ENCODE measurements at regions not wholly inside any gene's neighbourhood (a gene's known extent, or its start where the extent isn't known, plus 50 kb on each side); places are given as distances from the start of the nearest gene placed in this dataset.
"Not testable (repeated sequence)": the region's sequence is repeated elsewhere in the genome, so short reads cannot be mapped to it uniquely, and the experiment has no call there.

DNA sequence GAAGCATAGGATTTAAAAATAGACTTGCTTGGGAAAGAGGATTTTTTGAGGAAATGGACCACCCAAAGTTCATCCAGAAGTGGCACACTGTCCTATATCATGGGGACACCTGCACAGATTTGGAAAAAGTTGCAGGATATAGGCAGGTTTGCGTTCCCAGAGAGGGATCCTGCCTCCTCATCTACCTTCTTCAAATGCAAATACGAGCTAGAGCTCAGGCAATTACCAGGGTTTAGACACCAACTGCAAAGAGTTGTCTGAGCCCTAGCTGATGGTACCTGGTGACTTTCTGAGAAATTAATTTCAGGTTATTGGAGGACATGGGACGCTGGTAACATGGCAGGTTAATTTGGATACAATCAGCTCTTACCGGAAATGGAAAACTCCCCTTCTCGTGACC lies 423.7 kb upstream of the MTPN start:
- DNase-seq, result no peak

DNA sequence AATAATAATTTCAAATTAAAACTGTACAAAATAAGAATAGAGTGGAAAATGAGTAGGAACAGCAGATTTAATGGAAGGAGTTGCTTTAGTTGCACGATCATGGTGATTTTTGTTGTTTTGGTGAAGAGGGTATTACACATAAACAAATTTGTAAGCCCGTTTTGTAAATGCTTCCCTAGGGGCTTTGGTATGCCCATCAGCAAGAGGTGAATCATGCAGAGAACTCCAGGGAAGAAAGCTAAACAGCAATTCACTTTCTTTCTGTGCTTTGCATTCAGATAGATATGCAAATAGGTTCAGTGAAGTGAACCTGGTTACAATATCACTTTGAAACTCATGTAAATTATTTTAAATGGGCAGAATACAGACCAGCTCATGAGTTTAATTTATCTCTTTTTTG lies 422.2 kb upstream of the MTPN start:
- no peak for DNase-seq

DNA sequence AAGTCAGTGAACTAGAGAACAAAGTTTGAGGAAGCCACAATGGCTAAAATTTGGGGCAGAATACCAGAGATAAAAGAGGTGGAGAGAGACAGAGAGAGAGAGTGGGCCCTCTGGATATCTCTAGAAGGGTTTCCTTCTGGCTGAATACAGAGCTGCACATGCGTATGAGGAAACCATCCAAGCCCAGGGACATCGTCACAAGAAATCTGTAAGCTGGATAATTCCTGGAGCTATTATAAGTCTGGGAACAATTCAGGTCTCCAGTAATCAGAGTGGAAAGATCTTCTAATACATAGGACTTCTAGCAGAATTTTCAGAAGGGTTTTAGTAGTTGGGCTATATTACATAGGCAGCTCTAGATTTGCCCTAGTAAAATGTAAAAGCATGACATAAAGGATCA lies 415.7 kb upstream of the MTPN start:
- no peak for DNase-seq

DNA sequence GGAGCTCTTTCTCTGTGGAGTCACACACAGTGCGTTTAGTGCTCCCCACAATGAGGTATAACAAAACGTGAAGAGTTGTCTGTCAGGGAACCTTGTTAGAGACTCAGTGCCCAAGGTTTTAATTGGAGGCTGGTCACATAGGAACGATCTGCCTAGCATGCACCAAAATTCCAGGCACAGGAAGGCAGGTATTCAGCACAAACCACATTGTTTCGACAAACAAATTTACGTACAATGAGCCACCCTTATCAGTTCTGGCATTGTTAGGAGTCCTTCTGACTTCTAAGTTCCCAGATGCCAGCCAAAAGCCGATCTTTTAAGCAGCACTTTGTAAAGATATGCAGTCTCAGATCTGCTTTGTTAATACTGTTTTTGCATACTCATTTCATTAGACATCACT lies 414.2 kb upstream of the MTPN start:
- DNase-seq, result no peak

DNA sequence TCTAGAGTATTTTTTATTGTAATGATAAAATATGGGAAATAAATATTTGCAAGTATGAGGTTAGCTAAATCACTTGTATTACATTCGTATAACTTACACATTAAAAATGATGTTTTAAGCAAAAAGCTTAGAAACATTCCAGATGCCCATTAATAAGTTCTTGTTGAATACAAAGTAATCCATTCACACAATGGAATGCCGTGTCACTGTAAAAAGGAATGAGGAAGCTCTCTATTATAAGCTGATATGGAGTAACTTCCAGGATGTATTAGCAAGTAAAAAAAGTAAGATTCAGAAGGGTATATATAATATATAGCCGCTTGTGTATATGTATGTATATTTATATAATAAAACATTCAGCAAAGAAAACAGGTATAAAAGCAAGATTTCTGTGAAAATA lies 412.8 kb upstream of the MTPN start:
- no peak for DNase-seq

DNA sequence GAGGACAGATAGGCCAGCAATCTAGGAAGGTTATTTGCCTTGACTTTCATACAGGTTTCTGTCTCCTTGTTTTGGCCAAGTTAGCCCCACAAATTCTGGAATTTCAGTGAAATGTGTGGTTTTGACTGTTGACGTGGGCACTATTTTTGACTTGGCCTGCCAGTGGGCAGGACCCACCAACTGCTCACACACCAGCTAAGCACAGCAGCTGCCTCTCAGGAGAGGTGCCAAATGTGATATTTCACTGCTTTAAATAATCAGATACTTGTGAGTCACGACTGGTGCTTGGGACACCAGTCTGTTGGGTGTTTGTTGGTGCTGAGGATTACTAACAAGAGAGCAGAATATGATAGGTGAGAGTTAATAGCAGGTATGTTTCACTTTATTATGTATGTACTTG lies 409.7 kb upstream of the MTPN start:
- DNase-seq, result no peak

DNA sequence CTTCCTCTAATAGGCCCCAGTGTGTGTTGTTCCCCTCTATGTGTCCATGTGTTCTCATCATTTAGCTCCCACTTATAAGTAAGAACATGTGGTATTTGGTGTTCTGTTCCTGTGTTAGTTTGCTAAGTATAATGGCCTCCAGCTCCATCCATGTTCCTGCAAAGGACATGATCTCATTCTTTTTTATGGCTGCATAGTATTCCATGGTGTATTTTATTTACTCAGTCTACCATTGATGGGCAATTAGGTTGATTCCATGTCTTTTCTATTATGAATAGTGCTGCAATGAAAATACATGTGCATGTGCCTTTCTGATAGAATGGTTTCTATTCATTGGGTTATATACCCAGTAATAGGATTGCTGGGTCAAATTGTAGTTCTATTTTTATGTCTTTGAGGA lies 394.2 kb upstream of the MTPN start:
- DNase-seq, result not testable (repeated sequence)

DNA sequence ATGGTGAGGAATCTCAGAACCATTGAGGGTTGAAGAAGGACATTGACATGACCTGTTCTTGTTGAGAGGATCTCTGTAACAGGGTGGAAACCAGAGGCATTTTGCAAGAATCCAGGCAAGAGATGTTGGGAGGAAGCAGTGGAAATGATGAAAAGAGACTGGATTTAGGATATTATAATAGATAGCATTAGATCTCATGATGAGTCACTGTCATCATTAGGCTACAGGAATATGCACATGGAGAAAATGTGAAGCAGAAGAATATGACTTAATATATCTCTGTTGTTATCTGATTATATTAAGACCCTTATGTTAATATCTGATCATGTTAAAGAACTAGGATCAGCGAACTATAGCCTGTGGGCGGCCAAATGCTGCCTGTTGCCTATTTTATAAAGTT lies 393.0 kb upstream of the MTPN start:
- DNase-seq, result no peak

DNA sequence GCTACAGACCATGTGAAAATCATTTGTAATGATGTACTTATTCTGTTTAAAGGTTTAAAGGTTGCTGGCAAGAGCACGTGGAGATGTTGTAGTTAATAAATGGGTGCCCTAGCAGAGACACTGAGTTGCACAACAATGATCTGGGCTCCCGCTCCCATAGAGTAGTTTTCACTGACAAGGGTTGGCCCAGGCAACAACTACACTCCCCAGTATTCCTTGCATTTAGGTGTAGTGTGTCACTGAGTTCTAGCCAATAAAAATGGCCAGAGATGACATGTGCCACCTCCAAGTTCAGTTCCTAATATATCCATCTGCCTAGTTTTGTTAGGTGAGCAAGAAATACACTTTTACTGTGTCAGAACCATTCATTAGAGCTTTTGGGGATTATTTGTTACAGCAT lies 392.1 kb upstream of the MTPN start:
- DNase-seq, result no peak

DNA sequence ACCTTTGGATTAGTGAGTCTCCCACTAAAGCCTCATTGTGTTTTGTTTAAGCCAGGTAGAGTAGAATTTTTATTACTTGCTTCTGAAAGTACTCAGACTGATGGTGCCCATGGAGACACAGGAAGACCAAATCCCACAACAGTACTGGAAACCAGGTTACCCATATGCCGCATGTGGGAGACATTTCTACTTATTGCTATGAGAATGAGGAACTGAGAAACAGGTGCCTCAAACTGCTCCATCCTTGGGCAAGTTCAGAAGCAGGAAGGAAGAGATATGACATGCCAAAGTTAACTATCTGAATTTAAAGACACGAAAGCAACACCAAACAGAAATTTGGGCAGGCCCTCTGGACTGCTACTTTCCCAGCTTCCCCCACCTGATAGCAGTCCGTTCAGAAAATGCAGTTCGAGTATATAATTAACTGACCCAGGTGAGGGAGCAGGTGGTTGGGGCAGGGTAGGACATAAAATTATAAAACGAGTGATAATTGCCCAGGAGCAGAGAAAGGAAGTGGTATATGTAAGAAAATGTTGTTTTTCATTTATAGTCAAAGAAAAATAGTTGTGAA lies 382.3 kb upstream of the MTPN start:
- no peak for DNase-seq

DNA sequence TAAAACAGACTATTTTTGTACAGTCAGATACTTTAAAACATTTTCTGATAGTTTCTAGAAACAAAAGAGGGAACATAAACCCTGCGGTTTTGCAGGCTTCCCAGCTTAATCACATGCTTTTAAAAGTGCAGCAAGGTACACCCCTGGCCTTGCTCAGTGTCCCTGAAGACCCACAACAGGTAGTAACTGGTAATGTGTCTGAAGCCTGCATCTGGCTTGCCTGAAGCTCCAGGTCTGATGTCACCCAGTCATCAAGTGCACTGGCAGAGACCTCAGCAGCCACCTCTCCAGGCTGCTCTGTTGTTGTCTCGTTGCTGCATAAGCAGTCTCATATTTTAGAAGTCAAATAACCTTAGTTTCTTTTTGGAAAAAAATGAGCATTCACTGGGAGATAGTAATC lies 376.1 kb upstream of the MTPN start:
- DNase-seq, result no peak

DNA sequence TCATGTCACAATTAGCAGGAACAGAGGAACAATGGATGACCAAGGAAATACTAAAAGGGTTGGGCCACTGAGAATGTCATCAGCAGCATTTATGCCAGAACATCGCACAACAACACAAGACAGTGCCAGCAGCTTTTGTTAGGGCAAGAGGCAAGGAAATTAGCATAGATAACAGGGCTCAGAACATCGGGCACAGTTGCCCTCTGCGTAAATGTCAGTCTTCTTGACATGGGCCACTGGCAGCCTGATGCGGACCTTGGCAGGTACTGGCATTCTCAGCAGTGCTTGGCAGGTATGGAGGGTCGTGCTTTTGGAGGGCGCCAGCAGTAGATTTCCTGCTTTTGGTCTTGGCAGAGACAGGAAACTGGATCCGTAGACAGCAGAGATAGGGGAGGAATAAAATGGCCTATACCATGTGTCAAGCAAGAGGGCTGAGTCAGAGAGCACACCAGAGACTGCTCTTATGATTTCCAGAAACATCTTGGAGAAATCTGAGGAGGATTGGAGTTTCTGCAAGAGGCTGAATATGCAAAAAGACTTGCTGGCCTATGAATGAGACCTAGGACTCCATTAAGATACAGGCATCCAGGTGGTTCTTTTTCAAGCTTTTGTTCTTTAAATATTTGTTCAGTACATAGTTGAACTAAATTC lies 371.5 kb upstream of the MTPN start:
- no peak for DNase-seq

DNA sequence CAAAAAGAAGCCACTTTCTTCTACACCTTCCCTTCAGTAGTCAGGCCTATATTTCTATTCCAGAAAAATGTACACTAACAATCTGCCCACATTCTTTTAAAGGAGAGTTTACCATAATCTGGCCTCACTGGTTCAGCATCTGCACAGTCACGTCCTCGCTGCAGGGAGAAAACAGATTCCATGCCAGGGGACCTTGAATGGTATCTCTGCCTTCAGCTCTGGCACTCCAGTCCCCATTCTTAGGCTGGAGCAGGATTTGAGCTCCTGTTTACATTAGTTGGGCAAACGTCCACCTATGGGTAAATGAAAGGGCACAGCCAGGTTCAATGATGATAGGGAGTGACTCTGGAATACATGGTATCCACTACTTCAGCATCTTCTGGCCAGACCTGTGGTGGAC lies 371.0 kb upstream of the MTPN start:
- no peak for DNase-seq

DNA sequence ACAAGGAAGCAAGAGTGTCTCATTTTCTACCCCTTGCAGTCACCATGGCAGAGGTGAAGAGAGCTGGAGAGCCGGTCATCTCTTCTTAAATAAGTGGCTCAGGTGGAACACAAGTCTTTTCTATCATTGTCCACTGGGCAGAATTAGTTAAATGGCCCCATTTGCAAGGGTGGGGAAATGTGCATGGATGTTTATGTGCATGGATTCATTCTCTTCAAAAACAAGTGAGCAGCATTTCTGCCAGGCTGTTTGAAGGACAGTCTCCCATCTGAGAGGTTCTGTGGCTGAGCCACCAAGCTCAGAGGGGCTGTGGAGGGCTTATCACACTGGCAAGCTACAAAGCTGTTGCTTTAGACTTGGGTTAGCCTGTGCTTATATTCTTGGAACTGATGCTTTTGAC lies 370.3 kb upstream of the MTPN start:
- DNase-seq, result no peak

DNA sequence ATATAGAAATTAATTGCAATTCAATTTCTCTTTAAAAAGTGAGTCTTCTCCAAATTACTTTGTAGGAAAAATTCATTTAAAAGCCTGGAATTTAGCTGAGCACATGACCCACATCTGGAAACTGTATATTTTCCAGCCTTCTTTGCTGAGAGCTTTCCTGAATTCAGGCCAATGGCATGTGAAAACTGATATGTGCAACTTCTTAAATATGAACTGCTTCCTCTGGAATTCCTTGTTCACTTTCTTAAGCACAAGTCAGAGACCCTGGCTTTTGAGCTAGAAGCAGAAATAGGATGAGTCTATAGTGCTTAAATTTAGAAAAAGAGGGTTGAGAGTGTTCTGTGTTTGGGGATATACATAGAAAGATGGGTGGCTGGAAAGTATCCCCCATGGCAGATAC lies 365.1 kb upstream of the MTPN start:
- DNase-seq, result no peak

DNA sequence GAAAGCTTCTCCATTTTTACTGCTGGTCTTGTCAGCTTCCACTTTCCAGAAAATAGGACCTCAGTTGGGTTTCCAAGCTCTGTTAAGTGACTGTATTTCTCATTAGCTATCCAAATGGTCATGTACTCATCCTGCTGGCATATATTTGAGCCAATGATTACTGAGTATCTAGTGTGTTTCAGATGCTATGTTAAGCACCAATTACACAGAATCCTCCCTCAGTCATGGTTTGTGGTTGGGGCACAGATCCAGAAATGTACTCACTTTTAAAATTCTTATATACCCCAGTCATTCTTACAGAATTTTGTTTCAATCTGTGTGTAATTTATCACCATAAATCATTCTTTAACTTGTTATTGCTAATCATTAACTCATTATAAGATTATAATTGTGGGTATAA lies 362.3 kb upstream of the MTPN start:
- DNase-seq, result no peak

DNA sequence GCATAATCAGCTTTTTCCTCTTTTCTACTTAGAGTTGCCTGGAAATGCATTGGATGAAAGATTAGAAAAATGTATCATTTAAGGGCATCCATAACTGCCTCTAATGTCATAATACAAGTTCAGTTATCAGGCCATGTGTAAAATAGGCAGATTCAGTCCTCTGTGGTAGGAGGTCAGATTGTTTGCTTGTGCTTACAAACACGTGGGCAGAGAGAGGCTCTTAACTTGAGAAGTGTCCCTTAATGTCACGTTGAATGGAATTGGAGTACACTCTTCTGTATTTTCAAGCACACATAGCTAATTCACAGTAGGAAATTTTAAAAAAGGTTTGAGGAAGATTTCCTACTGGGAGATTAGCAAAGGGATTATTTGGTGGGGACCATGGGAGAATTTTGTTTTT lies 359.8 kb upstream of the MTPN start:
- DNase-seq, result no peak

DNA sequence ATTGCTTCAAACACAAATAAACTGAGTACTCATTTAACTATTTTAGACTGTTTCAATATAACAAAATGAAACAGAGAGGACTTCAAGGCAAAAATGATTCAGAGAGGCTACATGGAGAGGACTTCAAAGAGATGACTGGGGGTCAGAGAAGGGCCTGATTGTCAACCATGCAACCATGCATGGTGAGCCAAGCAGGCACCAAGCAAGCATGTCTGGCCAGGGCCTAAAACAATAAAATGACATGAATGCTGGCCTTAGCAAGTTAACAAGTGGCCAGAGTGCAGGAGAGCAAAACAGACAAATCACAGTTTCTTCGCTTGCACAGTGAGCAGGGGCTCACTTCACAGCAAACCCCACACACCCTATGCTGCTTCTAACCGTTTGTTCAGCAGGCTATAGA lies 356.5 kb upstream of the MTPN start:
- DNase-seq, result no peak

DNA sequence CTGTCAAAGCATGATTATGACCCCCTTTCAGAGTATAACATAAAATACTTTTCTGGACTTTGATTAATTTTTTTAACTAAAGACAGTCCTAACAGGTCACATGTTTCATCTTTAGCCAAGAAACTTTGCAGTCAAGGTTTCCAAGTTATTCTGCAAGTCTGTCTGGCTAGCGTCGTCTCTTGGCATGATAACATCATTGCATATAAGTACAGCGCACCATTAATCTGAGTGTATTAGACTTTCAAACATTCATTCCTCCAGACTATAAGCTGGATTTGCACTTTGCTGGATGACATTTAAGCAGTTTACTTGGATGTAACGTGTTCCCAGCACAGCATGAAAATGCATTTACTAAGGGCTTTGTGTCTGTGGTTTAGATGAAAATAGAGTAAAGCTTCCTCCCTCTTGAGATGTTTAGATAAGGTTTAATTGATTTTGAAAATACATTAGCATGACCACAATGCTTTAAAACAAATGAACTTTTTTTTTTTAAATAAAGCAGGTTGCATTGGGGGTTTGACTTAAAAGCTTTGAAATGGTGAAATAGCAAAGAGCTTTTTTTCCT lies 349.0 kb upstream of the MTPN start:
- no peak for DNase-seq

DNA sequence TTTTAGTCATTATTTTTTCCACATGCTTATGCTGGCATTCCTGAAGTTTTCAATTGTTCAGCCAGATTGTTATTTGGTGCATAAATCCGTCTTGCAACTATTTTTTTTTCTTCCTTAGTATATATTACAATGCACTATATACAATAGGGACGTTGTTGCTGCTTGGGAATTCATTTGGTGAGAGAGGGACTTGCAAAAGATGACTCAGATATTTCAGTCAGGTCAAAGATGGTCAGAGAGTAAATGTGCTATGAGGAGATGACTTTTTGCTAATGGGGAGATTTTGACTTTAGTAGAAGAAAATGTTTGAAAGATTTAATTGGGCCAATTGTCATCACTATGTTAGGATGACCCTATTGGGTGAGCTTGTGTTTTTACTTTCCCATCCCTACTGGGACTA lies 348.4 kb upstream of the MTPN start:
- no peak for DNase-seq

DNA sequence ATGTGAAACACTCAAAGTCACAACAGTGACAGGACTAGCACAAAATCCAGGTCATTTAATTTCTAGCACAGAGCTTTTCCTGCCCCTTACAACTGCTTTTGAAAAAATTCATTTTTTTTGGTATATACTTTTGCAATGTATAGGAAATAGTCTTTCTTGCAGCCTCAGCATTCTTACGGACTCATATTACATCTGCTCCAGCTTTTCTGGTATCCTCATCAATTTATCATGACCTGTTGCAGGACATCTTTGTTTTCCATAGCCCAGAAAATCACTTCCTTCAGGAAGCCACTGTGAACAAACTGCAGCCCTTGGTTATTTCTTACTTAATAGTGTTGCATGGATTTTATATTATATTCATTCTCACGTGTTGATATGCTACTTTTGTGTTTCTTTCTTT lies 347.9 kb upstream of the MTPN start:
- DNase-seq, result no peak

DNA sequence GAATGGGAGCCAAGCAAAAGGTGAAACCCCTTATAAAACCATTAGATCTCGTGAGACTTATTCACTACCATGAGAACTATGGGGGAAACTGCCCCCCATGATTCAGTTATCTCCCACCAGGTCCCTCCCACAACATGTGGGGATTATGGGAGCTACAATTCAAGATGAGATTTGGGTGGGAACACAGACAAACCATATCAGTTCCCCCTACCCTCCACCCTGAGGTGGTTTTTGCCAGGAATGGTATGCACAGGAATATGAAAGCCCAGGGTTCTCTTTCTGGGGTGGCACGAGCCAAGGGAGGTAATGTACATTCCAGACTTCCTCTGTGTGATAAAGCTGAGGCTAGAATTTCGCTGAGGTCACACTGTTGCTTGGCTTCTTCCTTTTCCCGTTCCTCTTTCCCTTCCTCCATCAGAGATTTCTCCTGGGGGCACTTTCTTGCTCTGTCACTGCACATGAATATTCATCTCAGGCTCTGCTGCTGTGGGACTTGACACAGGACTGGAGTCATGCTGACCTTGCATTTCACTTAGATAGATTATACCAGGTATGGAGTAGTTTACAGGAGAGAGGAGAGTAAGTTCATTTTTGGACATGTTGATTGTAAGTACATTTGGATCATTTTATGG lies 347.0 kb upstream of the MTPN start:
- DNase-seq, result peak; percentile 4

DNA sequence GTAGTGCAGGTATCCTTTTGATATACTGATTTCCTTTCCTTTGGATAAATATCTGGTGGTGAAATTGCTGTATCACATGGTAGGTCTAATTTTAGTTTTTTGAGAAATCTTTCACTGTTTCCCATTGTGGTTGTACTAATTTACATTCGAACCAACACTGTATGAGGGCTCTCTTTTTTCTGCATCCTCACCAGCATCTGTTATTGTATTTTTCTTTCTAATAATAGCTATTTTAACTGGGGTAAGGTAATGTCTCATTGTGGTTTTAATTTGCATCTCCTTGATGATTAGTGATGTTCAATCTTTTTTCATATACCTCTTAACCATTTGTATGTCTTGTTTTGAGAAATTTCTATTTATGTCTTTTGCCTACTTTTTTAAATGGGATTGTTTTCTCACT lies 335.4 kb upstream of the MTPN start:
- DNase-seq, result no peak

DNA sequence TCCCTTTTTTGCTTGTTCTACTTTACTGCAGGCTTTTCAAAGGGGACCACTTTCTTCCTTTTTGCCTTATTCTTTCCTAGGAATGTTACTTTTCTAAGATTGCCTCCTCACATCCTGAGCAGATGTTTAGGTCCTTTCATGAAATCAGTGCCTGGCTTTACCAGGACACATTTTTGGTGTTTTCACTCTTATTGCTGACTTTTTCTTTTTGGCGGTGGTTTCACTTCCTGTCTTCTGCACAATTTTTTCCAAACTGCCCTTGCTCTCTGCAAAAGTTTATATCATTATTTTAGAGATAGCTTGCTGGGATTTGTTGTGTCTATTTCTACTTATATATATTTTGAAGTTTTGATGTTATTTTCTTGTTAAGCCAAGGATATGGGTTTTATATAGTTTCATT lies 332.2 kb upstream of the MTPN start:
- no peak for DNase-seq

DNA sequence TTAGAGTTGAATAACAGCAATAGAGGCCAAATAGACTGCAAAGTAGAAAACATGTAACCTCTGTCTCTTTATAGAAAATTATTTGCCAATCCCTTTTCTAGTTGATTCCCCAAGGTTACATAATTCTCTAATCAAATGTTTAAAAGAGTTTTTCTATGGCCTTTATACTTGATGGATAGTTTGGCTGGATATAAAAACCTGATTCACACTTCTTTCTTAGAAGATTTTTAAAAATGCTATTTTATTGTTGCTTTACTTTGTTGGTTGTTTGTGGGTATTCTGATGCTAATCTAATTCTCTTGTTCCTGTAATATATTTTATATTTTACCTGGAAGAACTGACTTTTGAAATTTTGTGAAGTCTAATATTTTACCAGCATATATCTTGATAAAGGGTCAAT lies 331.1 kb upstream of the MTPN start:
- no peak for DNase-seq
